A172 (cell line): ENCODE measurements at regions not wholly inside any gene's neighbourhood (a gene's known extent, or its start where the extent isn't known, plus 50 kb on each side); places are given as distances from the start of the nearest gene placed in this dataset.

ENCODE experiments used
- DNase-seq: peaks from one replicate; pipeline ENCODE4 v3.0.0-alpha.2; 2015; ENCODE audit warnings: low spot score

GRCh38 chr2:104701411-104701911, 152.5 kb upstream of the POU3F3 start:
- DNase-seq: no peak

GRCh38 chr2:104702031-104702850, 151.7 kb upstream of the POU3F3 start:
- no peak for DNase-seq

- DNase-seq: no peak
Measured at GRCh38 chr2:104703669-104704068, 150.2 kb upstream of the POU3F3 start.

- no peak for DNase-seq
Measured at GRCh38 chr2:104704496-104705245, 149.2 kb upstream of the POU3F3 start.

- DNase-seq: no peak
Measured at GRCh38 chr2:104707056-104707455, 146.9 kb upstream of the POU3F3 start.

GRCh38 chr2:104708967-104709366, 144.9 kb upstream of the POU3F3 start:
- no peak for DNase-seq

GRCh38 chr2:104716061-104716460, 137.9 kb upstream of the POU3F3 start:
- DNase-seq: no peak

GRCh38 chr2:104733226-104733943, 120.5 kb upstream of the POU3F3 start:
- DNase-seq: no peak

- DNase-seq: no peak
Measured at GRCh38 chr2:104734937-104735586, 118.9 kb upstream of the POU3F3 start.

- DNase-seq: no peak
Measured at GRCh38 chr2:104736026-104736425, 117.9 kb upstream of the POU3F3 start.

- no peak for DNase-seq
Measured at GRCh38 chr2:104741860-104742259, 112.1 kb upstream of the POU3F3 start.

GRCh38 chr2:104744537-104744936, 109.4 kb upstream of the POU3F3 start:
- no peak for DNase-seq

GRCh38 chr2:104745846-104746245, 108.1 kb upstream of the POU3F3 start:
- DNase-seq: no peak

- DNase-seq: no peak
Measured at GRCh38 chr2:104746299-104746698, 107.6 kb upstream of the POU3F3 start.

- no peak for DNase-seq
Measured at GRCh38 chr2:104746858-104747257, 107.1 kb upstream of the POU3F3 start.

- DNase-seq: no peak
Measured at GRCh38 chr2:104749856-104750460, 104.0 kb upstream of the POU3F3 start.

- DNase-seq: no peak
Measured at GRCh38 chr2:104752504-104752903, 101.4 kb upstream of the POU3F3 start.

- DNase-seq: no peak
Measured at GRCh38 chr2:104755026-104755878, 98.7 kb upstream of the POU3F3 start.

GRCh38 chr2:104756118-104756517, 97.8 kb upstream of the POU3F3 start:
- no peak for DNase-seq

- no peak for DNase-seq
Measured at GRCh38 chr2:104757056-104757455, 96.9 kb upstream of the POU3F3 start.
